Liver (tissue), 3 donors: ENCODE measurements at regions not wholly inside any gene's neighbourhood (a gene's known extent, or its start where the extent isn't known, plus 50 kb on each side); places are given as distances from the start of the nearest gene placed in this dataset.

Experiments
- ATF3 ChIP-seq: IDR thresholded peaks from 2 replicates; pipeline ENCODE4 v1.6.1; 2016; ENCODE audit warnings: antibody characterized with exemption
- CTCF ChIP-seq: fragments of 150-350 bp; IDR thresholded peaks from 2 replicates; pipeline ENCODE4 v1.5.1; 2017; ENCODE audit warnings: improper control_type of control experiment, low read depth, low read length; ENCODE audit not compliant: missing input control
- EGR1 ChIP-seq, 2 donors: IDR thresholded peaks; 2 replicates each; pipeline ENCODE4 v1.6.1; 2016 to 2018; ENCODE audit warnings: antibody characterized with exemption in 2 of 2, low read depth in 2 of 2
- FOXA1 ChIP-seq: IDR thresholded peaks from 2 replicates; pipeline ENCODE4 v1.6.1; 2016; ENCODE audit warnings: antibody characterized with exemption
- FOXA2 ChIP-seq: IDR thresholded peaks from 2 replicates; pipeline ENCODE4 v1.6.1; 2016; ENCODE audit warnings: antibody characterized with exemption
- GABPA ChIP-seq, 2 donors: IDR thresholded peaks in 1 of 2; conservative IDR thresholded peaks in 1 of 2; 2 replicates each; pipeline ENCODE4 v1.6.1; 2016; ENCODE audit warnings: antibody characterized with exemption in 2 of 2, mild to moderate bottlenecking in 1 of 2, moderate library complexity in 1 of 2
- MAX ChIP-seq: IDR thresholded peaks from 2 replicates; pipeline ENCODE4 v1.6.1; 2016; ENCODE audit warnings: antibody characterized with exemption
- RAD21 ChIP-seq, 2 donors: IDR thresholded peaks; 2 replicates each; pipeline ENCODE4 v1.6.1; 2016; ENCODE audit warnings: antibody characterized with exemption in 2 of 2, mild to moderate bottlenecking in 2 of 2
- REST ChIP-seq: IDR thresholded peaks from 2 replicates; pipeline ENCODE4 v1.6.1; 2016; ENCODE audit warnings: antibody characterized with exemption, mild to moderate bottlenecking
- TAF1 ChIP-seq: conservative IDR thresholded peaks from 2 replicates; pipeline ENCODE4 v1.6.1; 2016; ENCODE audit warnings: antibody characterized with exemption, mild to moderate bottlenecking
- YY1 ChIP-seq: IDR thresholded peaks from 2 replicates; pipeline ENCODE4 v1.6.1; 2016; ENCODE audit warnings: antibody characterized with exemption, mild to moderate bottlenecking
- ZBTB33 ChIP-seq: IDR thresholded peaks from 2 replicates; pipeline ENCODE4 v1.6.1; 2016; ENCODE audit warnings: antibody characterized with exemption
- donor health status: healthy.
- donor health status: healthy.

- no peak for TF ChIP-seq CTCF
- no peak for TF ChIP-seq EGR1 (IDR thresholded peaks at IDR 0.05; ENCODE audit: low read depth in 2 of 2)
- TF ChIP-seq FOXA1, result no peak
- no peak for TF ChIP-seq GABPA (IDR thresholded peaks at IDR 0.05 in 1 of 2, conservative IDR thresholded peaks at IDR 0.05 in 1 of 2)
- TF ChIP-seq RAD21 (IDR thresholded peaks at IDR 0.05), result no peak
- TF ChIP-seq MAX, result no peak
- TF ChIP-seq ATF3, result no peak
- TF ChIP-seq YY1, result no peak
- no peak for TF ChIP-seq REST
- no peak for TF ChIP-seq FOXA2
- no peak for TF ChIP-seq TAF1
- no peak for TF ChIP-seq ZBTB33
These were observed 80.3 kb upstream of the CREB5 start for GRCh38 chr7:28332046-28332445.
